Retinal pigment epithelial cell (primary cell): ENCODE measurements at regions not wholly inside any gene's neighbourhood (a gene's known extent, or its start where the extent isn't known, plus 50 kb on each side); places are given as distances from the start of the nearest gene placed in this dataset.

Experiments used
- DNase-seq: peaks from one replicate; pipeline ENCODE4 v3.0.0-alpha.2; 2010; ENCODE audit warnings: low read depth
- H3K4me3 ChIP-seq: 2 replicates; pipeline ENCODE4 v1.5.1; 2011; ENCODE audit warnings: mild to moderate bottlenecking, low read length, control low read depth, moderate library complexity
- TF ChIP-seq, protein P1 (sequence below): conservative IDR thresholded peaks from 2 replicates; pipeline ENCODE4 v1.5.1; 2011; ENCODE audit warnings: low read depth, low read length, control low read depth, inconsistent platforms

DNA sequence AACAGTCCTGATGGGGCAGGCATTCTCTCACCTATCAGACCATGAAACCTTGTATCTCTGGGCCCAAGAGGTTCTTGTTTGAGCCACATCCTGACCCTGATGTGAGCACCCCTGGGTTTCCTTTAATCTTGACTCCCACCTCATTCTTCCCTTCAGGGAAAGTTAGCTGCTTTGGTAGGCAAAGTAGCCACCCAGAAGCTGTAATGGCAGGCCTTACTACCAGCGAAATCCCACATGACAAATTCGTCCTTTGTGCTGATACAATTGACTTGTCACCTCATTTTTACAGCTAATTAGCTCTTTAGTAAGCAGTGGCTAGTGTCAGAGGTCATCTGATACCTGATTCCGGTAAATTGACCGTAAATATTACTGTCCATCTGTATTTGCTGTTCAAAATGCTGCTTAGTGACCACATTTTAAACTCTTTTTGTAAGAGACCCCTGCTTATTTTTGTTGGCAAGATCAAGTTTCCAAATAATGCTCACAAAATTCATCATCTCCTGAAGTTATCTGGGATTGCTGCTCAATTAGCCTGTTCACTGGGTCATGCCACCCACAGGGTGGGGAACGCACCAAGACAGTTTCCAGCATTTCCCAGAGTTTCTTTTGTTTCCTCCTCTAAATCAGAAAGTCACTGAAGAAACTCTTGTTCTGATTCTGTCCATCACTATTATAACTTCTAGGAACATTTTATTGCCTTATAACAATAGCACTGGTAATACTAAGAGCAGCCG lies 329.7 kb downstream of the GPAT3 start:
- TF ChIP-seq, protein P1, sequence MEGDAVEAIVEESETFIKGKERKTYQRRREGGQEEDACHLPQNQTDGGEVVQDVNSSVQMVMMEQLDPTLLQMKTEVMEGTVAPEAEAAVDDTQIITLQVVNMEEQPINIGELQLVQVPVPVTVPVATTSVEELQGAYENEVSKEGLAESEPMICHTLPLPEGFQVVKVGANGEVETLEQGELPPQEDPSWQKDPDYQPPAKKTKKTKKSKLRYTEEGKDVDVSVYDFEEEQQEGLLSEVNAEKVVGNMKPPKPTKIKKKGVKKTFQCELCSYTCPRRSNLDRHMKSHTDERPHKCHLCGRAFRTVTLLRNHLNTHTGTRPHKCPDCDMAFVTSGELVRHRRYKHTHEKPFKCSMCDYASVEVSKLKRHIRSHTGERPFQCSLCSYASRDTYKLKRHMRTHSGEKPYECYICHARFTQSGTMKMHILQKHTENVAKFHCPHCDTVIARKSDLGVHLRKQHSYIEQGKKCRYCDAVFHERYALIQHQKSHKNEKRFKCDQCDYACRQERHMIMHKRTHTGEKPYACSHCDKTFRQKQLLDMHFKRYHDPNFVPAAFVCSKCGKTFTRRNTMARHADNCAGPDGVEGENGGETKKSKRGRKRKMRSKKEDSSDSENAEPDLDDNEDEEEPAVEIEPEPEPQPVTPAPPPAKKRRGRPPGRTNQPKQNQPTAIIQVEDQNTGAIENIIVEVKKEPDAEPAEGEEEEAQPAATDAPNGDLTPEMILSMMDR = no peak
- DNase-seq = no peak

DNA sequence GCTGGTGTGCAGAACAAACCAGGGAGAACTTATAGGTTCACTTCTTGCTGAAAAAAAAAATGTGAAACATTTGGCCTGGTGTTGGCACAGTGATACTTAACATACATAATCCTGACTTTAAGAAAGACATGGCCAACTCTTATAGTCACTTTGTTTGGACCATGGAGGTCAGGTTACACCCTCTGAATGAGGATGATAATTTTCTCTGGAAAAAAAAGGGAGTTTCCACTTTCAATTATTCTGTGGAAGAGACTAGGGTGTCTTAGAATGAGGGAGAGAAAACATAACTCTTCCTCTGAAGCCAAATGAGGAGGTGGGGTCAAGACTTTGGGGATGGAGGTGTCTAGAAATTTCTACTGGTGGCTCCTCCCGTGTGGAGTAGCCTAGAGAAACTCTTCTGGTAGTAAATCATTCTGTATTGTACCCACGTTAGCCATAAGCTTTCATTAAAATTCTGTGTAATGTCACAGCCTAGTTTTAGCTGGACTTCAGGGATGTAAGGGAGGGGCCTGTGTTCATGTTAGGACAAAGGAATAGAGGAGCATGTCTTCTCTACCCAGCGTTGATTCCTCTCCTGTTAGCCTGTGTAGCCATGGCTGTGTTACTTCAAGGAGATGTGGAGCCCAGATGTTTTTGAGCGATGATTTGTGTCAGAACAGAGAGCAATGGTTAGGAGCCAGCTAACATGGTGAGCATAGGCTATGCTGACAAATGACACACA lies 328.3 kb downstream of the GPAT3 start:
- no peak overlapping the region for H3K4me3 ChIP-seq
- TF ChIP-seq, protein P1 = no peak
- DNase-seq = no peak

More for the DNA sequence above, 329.7 kb downstream of the GPAT3 start:
- no peak overlapping the region for H3K4me3 ChIP-seq

DNA sequence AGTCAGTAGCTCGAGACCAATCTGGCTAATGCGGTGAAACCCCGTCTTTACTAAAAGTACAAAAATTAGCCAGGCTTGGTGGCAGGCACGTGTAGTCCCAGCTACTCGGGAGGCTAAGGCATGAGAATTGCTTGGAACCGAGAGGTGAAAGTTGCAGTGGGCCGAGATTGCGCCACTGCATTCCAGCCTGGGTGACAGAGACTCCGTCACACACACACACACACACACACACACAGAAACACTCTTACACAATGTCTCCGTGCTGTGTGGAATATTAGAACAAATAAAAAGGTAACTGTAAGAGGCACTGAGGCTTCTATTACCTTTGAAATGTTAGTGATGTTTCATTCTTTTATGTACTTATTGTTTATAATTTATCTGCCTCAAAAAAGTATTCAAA lies 326.6 kb downstream of the GPAT3 start:
- no peak for DNase-seq
- TF ChIP-seq, protein P1 = no peak
- H3K4me3 ChIP-seq = no peak overlapping the region

DNA sequence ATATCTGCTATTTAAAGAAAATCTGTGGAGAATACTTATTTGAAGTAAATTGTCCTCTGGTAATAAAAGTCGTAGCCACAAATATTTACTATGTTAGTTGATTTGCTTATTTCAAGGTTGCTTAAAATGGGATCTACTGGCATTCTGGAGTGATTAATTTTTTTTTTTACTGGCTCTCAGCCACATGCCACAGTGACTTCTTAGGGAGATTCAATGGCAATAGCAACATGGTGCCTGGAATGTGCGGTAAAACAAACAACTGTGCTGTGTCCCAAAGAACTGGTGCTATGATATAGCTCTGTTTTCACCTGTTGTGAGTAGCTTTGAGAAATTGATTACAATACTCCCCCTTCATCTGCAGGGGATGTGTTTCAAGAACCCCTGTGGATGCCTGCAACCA lies 324.3 kb downstream of the GPAT3 start:
- TF ChIP-seq, protein P1 = no peak
- no peak overlapping the region for H3K4me3 ChIP-seq
- no peak for DNase-seq

DNA sequence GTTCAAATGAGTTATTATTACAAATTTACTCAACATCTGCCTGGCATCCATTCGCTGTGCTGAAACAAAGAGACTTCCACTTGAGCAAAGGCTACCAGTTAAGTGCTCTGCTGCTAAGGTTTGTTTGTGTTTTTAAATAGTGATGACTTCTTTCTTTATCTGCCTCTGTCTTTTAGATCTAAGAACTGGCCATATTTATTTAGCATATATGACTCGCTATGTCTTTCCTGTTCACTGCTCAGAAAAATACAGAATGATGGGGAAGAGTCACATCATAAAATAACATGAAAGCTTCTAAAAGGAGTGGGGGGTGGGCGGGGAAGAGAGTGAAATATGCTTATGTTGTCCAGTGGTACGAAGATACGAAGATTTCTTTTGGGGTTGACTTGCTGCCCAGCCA lies 322.2 kb downstream of the GPAT3 start:
- TF ChIP-seq, protein P1 = no peak
- no peak overlapping the region for H3K4me3 ChIP-seq
- no peak for DNase-seq

DNA sequence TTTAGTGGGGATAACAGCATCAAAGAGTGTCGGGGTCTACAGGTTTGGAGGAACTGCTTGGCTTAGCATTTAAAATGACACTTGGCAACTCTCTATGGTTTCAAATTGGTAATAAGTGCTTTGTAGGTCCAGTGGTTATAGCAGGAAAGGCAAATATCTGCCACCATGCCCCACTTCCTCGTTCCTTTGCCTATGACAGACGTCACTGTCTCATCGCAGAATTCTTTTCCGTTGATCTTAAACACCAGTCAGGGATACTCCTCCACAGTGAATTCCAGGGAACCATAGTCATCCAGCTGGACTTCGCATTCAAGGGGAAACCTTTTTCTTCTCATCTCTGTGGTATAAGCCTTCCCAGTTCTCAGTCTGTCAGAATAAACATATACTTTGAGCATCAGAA lies 319.1 kb downstream of the GPAT3 start:
- TF ChIP-seq, protein P1 = no peak
- DNase-seq = peak; percentile 61
- no peak overlapping the region for H3K4me3 ChIP-seq

DNA sequence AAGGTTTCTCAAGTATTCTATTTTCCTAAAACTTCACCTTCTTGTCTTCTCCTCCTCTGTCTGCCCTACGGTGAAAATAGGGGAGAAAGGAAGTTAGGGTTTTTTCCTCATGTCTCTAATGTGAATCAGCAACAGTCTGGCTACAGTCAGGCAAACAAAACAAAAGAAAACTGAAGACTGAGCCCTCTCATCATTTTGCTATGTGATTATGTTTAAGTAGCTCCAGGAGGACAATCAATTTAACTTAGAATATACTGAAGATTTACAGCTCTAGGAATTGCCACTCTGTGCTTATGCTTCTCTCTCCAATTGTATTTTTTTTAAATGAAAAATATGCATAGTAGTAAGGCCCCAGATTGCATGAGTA lies 316.2 kb downstream of the GPAT3 start:
- TF ChIP-seq, protein P1 = no peak
- H3K4me3 ChIP-seq = no peak overlapping the region
- no peak for DNase-seq
